GM10266 (cell line): ENCODE measurements at regions not wholly inside any gene's neighbourhood (a gene's known extent, or its start where the extent isn't known, plus 50 kb on each side); places are given as distances from the start of the nearest gene placed in this dataset.

Experiments used
- DNase-seq: peaks from one replicate; pipeline ENCODE4 v3.0.0; 2012; ENCODE audit errors: extremely low spot score
- CTCF ChIP-seq: IDR thresholded peaks from 2 replicates; pipeline ENCODE4 v1.5.1; 2012; ENCODE audit warnings: mild to moderate bottlenecking, low read depth; ENCODE audit not compliant: control insufficient read depth, insufficient read depth; ENCODE audit errors: missing control alignments

- TF ChIP-seq CTCF, result no peak
- no peak for DNase-seq
These were observed 77.9 kb upstream of the OR5AK2 start for GRCh38 chr11:56910785-56911184.

DNA sequence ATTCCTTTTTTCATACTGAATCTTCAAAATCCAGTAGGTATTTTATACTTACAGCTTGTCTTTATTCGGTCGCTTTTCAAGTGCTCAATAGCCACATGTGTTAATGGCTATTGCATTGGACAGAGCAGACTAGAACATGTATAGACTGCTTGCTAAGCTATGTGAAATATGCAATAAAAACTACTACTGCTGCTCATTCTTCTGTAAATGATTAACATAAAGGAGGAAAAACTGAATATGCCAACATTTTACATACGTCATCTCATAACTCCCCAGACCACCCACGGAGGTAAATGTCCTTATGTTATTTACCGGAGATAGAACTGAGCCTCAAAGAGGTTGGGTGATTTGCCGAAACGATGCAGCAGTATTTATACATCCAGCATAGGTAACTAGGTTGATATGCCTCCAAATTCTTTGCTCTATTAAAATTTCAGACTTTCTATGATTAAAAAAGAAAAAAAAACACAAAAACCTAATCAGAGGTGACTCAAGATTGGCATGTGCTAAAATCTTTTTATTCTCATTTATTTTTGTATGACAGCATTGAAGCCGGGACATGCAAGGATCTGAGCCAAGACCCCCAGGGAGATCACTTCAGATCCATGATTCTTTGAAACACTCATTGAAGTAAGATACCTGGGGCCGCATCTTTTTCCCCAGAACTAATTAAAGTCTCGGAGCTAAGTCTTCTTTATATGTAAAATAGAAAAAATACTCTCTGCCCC is 78.5 kb upstream of the OR5AK2 start:
- no peak for TF ChIP-seq CTCF
- DNase-seq, result no peak

DNA sequence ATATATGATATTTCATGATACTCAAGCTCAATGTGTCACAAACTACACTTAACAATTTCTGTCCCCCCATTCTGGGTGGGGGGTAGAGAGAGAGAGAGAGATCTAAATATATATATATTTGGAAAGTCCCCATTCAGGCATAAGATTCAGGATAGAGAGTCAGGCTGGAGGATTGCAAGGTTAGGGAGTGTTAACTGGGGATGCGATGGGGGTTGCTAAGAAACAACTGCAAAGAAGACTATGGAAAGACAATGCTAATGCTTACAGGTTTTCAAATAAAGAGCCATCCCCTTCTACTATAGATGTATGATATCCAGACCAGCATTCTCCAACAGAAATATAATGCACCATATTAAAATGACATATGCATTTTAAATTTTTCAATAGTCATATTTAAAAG is 79.2 kb upstream of the OR5AK2 start:
- TF ChIP-seq CTCF, result no peak
- DNase-seq, result no peak

- TF ChIP-seq CTCF, result no peak
- no peak for DNase-seq
These were observed 79.6 kb upstream of the OR5AK2 start for GRCh38 chr11:56909080-56909479.

DNA sequence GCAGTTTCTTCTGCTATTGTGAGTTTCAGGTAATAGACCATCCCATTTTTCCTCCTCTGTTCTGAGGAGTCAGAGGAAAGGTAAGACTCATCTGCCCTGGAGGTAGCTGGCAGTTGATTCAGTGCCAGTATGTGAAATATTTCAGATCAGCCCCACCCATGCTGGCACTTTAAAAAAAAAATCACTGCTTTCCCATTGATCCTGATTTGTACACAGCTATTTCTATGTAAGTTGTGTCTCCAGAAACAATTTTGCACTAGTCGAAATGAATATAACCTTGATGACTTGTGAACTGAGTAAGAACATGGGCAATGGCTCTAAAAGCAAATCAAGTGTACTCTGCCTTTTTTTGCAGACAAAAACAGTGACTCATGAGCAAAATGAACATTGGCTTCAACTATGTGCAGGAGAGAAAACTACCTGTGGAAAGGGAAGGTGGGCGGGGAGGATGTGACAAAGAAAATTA is 82.0 kb upstream of the OR5AK2 start:
- no peak for TF ChIP-seq CTCF
- no peak for DNase-seq

GRCh38 chr11:56905936-56906335 is 82.8 kb upstream of the OR5AK2 start:
- no peak for DNase-seq
- TF ChIP-seq CTCF, result no peak

- no peak for TF ChIP-seq CTCF
- no peak for DNase-seq
These were observed 83.3 kb upstream of the OR5AK2 start for GRCh38 chr11:56905442-56905841.
